ENCODE measurements at regions not wholly inside any gene's neighbourhood (a gene's known extent, or its start where the extent isn't known, plus 50 kb on each side); places are given as distances from the start of the nearest gene placed in this dataset.

DNA sequence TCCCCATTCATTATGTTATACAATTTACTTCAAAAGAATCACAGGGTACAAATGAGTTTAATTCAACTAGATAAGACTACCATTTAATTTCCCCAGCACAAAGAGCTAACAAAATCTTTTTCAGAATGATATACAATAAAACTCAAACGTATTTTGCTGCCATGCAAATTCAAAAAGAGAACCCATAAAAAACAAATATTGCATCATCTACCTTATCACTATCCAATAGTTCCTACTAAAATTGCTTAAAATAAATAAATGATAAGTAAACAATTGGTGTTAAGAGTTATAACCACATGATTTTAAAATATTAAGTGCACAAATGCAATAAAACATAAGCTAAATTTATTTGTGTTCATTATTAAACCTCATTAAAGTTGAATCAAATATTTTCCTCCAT lies 919.4 kb downstream of the SLITRK5 start:
- peaks cover 33% of the 10 kb centered on the region for H3K9me3 Mint-ChIP-seq
- no peak overlapping the region for H3K27ac Mint-ChIP-seq
- ChIA-PET POLR2A (interaction anchor here (0.6 kb wide), 1 partner anchor 746 kb away, joined by 5 read pairs; no protein-coding TSS in a partner anchor), CTCF (no interaction called here)
- ATAC-seq (no peak), DNase-seq (ENCODE audit: low spot score) (no peak)
- H3K4me3 Mint-ChIP-seq = no peak overlapping the region
- TF ChIP-seq TP53 (CRISPR knock-in tag; IDR thresholded peaks at IDR 0.05) (no peak), RORB (CRISPR knock-in tag; IDR thresholded peaks at IDR 0.05) (no peak), SP1 (CRISPR knock-in tag; conservative IDR thresholded peaks at IDR 0.05) (no peak), ZNF423 (CRISPR knock-in tag; IDR thresholded peaks at IDR 0.05) (no peak), ZNF416 (CRISPR knock-in tag; IDR thresholded peaks at IDR 0.05) (no peak), KAT7 (CRISPR knock-in tag; IDR thresholded peaks at IDR 0.05; ENCODE audit: borderline replicate concordance) (no peak), TEAD1 (CRISPR knock-in tag; IDR thresholded peaks at IDR 0.05) (no peak), FOXP1 (CRISPR knock-in tag; IDR thresholded peaks at IDR 0.05; ENCODE audit: borderline replicate concordance) (no peak), ZBTB21 (CRISPR knock-in tag; IDR thresholded peaks at IDR 0.05; ENCODE audit: borderline replicate concordance) (no peak), ZNF138 (CRISPR knock-in tag; conservative IDR thresholded peaks at IDR 0.05) (no peak), PRRX2 (CRISPR knock-in tag; IDR thresholded peaks at IDR 0.05) (no peak), GABPB1 (CRISPR knock-in tag; IDR thresholded peaks at IDR 0.05) (no peak), NFE2L1 (CRISPR knock-in tag; IDR thresholded peaks at IDR 0.05) (no peak), ZNF121 (CRISPR knock-in tag; IDR thresholded peaks at IDR 0.05) (no peak)
- TF ChIP-seq, protein P1, sequence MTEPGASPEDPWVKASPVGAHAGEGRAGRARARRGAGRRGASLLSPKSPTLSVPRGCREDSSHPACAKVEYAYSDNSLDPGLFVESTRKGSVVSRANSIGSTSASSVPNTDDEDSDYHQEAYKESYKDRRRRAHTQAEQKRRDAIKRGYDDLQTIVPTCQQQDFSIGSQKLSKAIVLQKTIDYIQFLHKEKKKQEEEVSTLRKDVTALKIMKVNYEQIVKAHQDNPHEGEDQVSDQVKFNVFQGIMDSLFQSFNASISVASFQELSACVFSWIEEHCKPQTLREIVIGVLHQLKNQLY (CRISPR knock-in tag; IDR thresholded peaks at IDR 0.05) = no peak
- TF ChIP-seq, protein P2, sequence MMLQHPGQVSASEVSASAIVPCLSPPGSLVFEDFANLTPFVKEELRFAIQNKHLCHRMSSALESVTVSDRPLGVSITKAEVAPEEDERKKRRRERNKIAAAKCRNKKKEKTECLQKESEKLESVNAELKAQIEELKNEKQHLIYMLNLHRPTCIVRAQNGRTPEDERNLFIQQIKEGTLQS (CRISPR knock-in tag; conservative IDR thresholded peaks at IDR 0.05) = no peak
- TF ChIP-seq, protein P3, sequence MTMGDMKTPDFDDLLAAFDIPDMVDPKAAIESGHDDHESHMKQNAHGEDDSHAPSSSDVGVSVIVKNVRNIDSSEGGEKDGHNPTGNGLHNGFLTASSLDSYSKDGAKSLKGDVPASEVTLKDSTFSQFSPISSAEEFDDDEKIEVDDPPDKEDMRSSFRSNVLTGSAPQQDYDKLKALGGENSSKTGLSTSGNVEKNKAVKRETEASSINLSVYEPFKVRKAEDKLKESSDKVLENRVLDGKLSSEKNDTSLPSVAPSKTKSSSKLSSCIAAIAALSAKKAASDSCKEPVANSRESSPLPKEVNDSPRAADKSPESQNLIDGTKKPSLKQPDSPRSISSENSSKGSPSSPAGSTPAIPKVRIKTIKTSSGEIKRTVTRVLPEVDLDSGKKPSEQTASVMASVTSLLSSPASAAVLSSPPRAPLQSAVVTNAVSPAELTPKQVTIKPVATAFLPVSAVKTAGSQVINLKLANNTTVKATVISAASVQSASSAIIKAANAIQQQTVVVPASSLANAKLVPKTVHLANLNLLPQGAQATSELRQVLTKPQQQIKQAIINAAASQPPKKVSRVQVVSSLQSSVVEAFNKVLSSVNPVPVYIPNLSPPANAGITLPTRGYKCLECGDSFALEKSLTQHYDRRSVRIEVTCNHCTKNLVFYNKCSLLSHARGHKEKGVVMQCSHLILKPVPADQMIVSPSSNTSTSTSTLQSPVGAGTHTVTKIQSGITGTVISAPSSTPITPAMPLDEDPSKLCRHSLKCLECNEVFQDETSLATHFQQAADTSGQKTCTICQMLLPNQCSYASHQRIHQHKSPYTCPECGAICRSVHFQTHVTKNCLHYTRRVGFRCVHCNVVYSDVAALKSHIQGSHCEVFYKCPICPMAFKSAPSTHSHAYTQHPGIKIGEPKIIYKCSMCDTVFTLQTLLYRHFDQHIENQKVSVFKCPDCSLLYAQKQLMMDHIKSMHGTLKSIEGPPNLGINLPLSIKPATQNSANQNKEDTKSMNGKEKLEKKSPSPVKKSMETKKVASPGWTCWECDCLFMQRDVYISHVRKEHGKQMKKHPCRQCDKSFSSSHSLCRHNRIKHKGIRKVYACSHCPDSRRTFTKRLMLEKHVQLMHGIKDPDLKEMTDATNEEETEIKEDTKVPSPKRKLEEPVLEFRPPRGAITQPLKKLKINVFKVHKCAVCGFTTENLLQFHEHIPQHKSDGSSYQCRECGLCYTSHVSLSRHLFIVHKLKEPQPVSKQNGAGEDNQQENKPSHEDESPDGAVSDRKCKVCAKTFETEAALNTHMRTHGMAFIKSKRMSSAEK (CRISPR knock-in tag; IDR thresholded peaks at IDR 0.05; ENCODE audit: borderline replicate concordance) = no peak
- TF ChIP-seq, protein P4, sequence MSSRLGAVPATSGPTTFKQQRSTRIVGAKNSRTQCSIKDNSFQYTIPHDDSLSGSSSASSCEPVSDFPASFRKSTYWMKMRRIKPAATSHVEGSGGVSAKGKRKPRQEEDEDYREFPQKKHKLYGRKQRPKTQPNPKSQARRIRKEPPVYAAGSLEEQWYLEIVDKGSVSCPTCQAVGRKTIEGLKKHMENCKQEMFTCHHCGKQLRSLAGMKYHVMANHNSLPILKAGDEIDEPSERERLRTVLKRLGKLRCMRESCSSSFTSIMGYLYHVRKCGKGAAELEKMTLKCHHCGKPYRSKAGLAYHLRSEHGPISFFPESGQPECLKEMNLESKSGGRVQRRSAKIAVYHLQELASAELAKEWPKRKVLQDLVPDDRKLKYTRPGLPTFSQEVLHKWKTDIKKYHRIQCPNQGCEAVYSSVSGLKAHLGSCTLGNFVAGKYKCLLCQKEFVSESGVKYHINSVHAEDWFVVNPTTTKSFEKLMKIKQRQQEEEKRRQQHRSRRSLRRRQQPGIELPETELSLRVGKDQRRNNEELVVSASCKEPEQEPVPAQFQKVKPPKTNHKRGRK (CRISPR knock-in tag; IDR thresholded peaks at IDR 0.05; ENCODE audit: borderline replicate concordance) = no peak
- TF ChIP-seq, protein P5, sequence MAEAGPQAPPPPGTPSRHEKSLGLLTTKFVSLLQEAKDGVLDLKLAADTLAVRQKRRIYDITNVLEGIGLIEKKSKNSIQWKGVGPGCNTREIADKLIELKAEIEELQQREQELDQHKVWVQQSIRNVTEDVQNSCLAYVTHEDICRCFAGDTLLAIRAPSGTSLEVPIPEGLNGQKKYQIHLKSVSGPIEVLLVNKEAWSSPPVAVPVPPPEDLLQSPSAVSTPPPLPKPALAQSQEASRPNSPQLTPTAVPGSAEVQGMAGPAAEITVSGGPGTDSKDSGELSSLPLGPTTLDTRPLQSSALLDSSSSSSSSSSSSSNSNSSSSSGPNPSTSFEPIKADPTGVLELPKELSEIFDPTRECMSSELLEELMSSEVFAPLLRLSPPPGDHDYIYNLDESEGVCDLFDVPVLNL (CRISPR knock-in tag; IDR thresholded peaks at IDR 0.05; ENCODE audit: borderline replicate concordance, low read depth) = no peak
- TF ChIP-seq, protein P6, sequence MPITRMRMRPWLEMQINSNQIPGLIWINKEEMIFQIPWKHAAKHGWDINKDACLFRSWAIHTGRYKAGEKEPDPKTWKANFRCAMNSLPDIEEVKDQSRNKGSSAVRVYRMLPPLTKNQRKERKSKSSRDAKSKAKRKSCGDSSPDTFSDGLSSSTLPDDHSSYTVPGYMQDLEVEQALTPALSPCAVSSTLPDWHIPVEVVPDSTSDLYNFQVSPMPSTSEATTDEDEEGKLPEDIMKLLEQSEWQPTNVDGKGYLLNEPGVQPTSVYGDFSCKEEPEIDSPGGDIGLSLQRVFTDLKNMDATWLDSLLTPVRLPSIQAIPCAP (CRISPR knock-in tag; IDR thresholded peaks at IDR 0.05) = no peak
- H3K4me1 Mint-ChIP-seq = peaks cover 5% of the 10 kb centered on the region; the same call in 1 of the 2 replicates
- H3K36me3 Mint-ChIP-seq = peaks cover 16% of the 10 kb centered on the region
- no peaks in the 10 kb centered on the region for H3K27me3 Mint-ChIP-seq (ENCODE audit: low read depth)
